ENCODE measurements at regions not wholly inside any gene's neighbourhood (a gene's known extent, or its start where the extent isn't known, plus 50 kb on each side); places are given as distances from the start of the nearest gene placed in this dataset.

DNA sequence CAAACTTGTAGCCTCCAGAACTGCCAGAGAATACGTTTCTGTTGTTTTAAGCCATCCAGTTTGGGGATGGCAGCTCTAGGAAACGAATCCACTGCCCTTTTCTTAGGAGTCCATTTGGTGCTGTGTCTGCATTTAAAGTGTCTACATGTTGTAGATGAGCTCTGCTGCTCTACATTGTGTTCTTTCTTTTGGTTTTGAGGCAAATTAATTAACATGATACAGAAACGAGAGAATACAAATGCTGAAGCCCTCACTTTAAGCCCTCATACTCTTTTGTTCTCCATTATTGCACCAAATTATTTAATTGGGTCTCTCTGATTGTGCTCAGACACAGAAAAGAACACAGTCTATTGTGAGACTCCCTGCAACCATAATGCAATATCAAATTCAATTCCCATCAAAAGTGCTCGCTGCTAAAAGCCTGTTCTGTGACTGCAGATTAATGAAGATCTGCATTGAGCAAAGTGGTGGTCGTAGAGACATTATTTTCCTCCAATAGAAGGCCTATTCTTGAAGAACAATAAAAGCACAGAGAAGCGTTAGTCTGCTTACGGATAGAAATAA lies 166.3 kb upstream of the SOX21 start:
- H3K27me3 Mint-ChIP-seq (ENCODE audit: low read depth), result no peaks in the 10 kb centered on the region
- H3K9ac ChIP-seq (ENCODE audit: extremely low read depth, insufficient read length, low read length), result no peak overlapping the region

More for the DNA sequence above, 166.3 kb upstream of the SOX21 start:
- H3K4me1 ChIP-seq (ENCODE audit: insufficient read depth, low read length), result peaks cover 3% of the 10 kb centered on the region; the same call in 1 of the 2 replicates
- H3K4me1 Mint-ChIP-seq, result no peaks in the 10 kb centered on the region
- no peak overlapping the region for H4K91ac ChIP-seq (ENCODE audit: insufficient read length, low read depth, low read length)
- DNase-seq, result no peak
- peaks cover 5 to 11% of the 10 kb centered on the region in 2 experiments; a peak in 3 of 5 replicates for H3K9me3 Mint-ChIP-seq
- H3K27me3 ChIP-seq (ENCODE audit: insufficient read depth, low read length), result no peaks in the 10 kb centered on the region
- no peak overlapping the region for H2BK120ac ChIP-seq (ENCODE audit: low read depth, low read length, poor library complexity, severe bottlenecking)
- TF ChIP-seq, protein P1, sequence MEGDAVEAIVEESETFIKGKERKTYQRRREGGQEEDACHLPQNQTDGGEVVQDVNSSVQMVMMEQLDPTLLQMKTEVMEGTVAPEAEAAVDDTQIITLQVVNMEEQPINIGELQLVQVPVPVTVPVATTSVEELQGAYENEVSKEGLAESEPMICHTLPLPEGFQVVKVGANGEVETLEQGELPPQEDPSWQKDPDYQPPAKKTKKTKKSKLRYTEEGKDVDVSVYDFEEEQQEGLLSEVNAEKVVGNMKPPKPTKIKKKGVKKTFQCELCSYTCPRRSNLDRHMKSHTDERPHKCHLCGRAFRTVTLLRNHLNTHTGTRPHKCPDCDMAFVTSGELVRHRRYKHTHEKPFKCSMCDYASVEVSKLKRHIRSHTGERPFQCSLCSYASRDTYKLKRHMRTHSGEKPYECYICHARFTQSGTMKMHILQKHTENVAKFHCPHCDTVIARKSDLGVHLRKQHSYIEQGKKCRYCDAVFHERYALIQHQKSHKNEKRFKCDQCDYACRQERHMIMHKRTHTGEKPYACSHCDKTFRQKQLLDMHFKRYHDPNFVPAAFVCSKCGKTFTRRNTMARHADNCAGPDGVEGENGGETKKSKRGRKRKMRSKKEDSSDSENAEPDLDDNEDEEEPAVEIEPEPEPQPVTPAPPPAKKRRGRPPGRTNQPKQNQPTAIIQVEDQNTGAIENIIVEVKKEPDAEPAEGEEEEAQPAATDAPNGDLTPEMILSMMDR (conservative IDR thresholded peaks at IDR 0.05), result no peak
- no peak overlapping the region for H4K8ac ChIP-seq (replicated peaks; ENCODE audit: insufficient read length, low read depth, low read length)
- no peak overlapping the region for H3K4me2 ChIP-seq (ENCODE audit: insufficient read depth, insufficient read length, low read length)
- no peak overlapping the region for H2AFZ ChIP-seq (ENCODE audit: low read length)
- H3K23me2 ChIP-seq (ENCODE audit: insufficient read length, low read depth, low read length, poor library complexity, severe bottlenecking), result no peaks in the 10 kb centered on the region
- H3K79me2 ChIP-seq (ENCODE audit: insufficient read depth, low read length), result no peaks in the 10 kb centered on the region
- H3K27ac Mint-ChIP-seq, result no peak overlapping the region
- no CpG with 5 or more reads among the region's 7 CpGs for WGBS (ENCODE audit: extremely low coverage, insufficient read length, low lambda C conversion rate)
- H3K4me3 Mint-ChIP-seq, result no peak overlapping the region
- no peak overlapping the region for H2BK12ac ChIP-seq (ENCODE audit: insufficient read length, low read depth, low read length)
- no peak overlapping the region for H3K56ac ChIP-seq (ENCODE audit: insufficient read length, low read depth, low read length)
- no peak overlapping the region for H3K23ac ChIP-seq (ENCODE audit: insufficient read length, low read depth, low read length)
- H3K27ac ChIP-seq (ENCODE audit: insufficient read length, low read depth, low read length), result no peak overlapping the region
- H3K4ac ChIP-seq (ENCODE audit: low read depth, low read length), result no peak overlapping the region
- no peak overlapping the region for H2BK5ac ChIP-seq (ENCODE audit: insufficient read length, low read length)
- H3K18ac ChIP-seq (ENCODE audit: insufficient read length, low read depth, low read length), result no peak overlapping the region
- H2BK20ac ChIP-seq (ENCODE audit: low read depth, low read length, poor library complexity, severe bottlenecking), result no peak overlapping the region
- H2AK5ac ChIP-seq (ENCODE audit: insufficient read length, low read length), result no peak overlapping the region
- no peaks in the 10 kb centered on the region for H3K79me1 ChIP-seq (ENCODE audit: insufficient read depth, low read depth, low read length, poor library complexity, severe bottlenecking)
- H3K14ac ChIP-seq (ENCODE audit: insufficient read depth, low read length), result no peak overlapping the region
- no peak overlapping the region for H3T11ph ChIP-seq (ENCODE audit: low read length)
- H3K36me3 Mint-ChIP-seq (ENCODE audit: insufficient read depth in 1 of 3, low read depth in 3 of 3), result peaks cover 0 to 6% (median 2%) of the 10 kb centered on the region in 3 experiments; a peak in 3 of 7 replicates
- H3K9me3 ChIP-seq (ENCODE audit: control insufficient read depth, low read depth, low read length), result no peaks in the 10 kb centered on the region
- no peaks in the 10 kb centered on the region for H4K20me1 ChIP-seq (ENCODE audit: control insufficient read depth, insufficient read depth, insufficient read length)
- H2BK15ac ChIP-seq (ENCODE audit: low read depth, low read length), result no peak overlapping the region
- H4K5ac ChIP-seq (ENCODE audit: insufficient read length, low read depth, low read length), result no peak overlapping the region

Data from H9 (cell line).